DND-41 (cell line): ENCODE measurements at regions not wholly inside any gene's neighbourhood (a gene's known extent, or its start where the extent isn't known, plus 50 kb on each side); places are given as distances from the start of the nearest gene placed in this dataset.

Experiments
- ATAC-seq: fragments of 200-7000 bp; cut with Tn5 transposase; 3 replicates; pipeline ENCODE4 v1.9.1; 2021; ENCODE audit warnings: low read depth; ENCODE audit not compliant: insufficient read depth
- DNase-seq: peaks from one replicate; pipeline ENCODE4 v3.0.0-alpha.2; 2020
- H2AFZ ChIP-seq: 2 replicates; pipeline ENCODE4 v1.6.0; 2012; ENCODE audit warnings: low read depth, low read length
- H3K27ac ChIP-seq: 2 replicates; pipeline ENCODE4 v1.5.1; 2012; ENCODE audit warnings: low read length, inconsistent platforms
- H3K27me3 ChIP-seq: fragments of 200-600 bp; sonication (generic); 2 replicates; pipeline ENCODE4 v1.6.0; 2012; ENCODE audit warnings: low read length, mild to moderate bottlenecking, inconsistent platforms; ENCODE audit not compliant: insufficient read depth, poor library complexity
- H3K36me3 ChIP-seq: 2 replicates; pipeline ENCODE4 v1.5.1; 2012; ENCODE audit warnings: low read length, inconsistent platforms; ENCODE audit not compliant: insufficient read depth
- H3K4me1 ChIP-seq: 2 replicates; pipeline ENCODE4 v1.5.1; 2012; ENCODE audit warnings: mild to moderate bottlenecking, low read length; ENCODE audit not compliant: insufficient read depth
- H3K4me2 ChIP-seq: 2 replicates; pipeline ENCODE4 v1.6.0; 2012; ENCODE audit warnings: mild to moderate bottlenecking, moderate library complexity, low read length, inconsistent platforms; ENCODE audit not compliant: insufficient read depth
- H3K4me3 ChIP-seq, 2 experiments: fragments of 200-600 bp in 1 of 2; shearing (Covaris generic) in 1 of 2; 2 replicates each; pipeline ENCODE4 v1.5.1; 2012 to 2016; ENCODE audit warnings: inconsistent platforms in 2 of 2, low read length in 2 of 2, mild to moderate bottlenecking in 2 of 2, low read depth in 1 of 2, moderate library complexity in 1 of 2
- H3K79me2 ChIP-seq: 2 replicates; pipeline ENCODE4 v1.6.0; 2012; ENCODE audit warnings: low read length, inconsistent platforms; ENCODE audit not compliant: insufficient read depth
- H3K9ac ChIP-seq: 2 replicates; pipeline ENCODE4 v1.6.0; 2012; ENCODE audit warnings: low read depth, mild to moderate bottlenecking, inconsistent platforms, low read length, moderate library complexity
- H3K9me3 ChIP-seq: 2 replicates; pipeline ENCODE4 v1.5.1; 2012; ENCODE audit warnings: low read length, moderate library complexity, mild to moderate bottlenecking, inconsistent platforms; ENCODE audit not compliant: insufficient read depth, severe bottlenecking
- H4K20me1 ChIP-seq: 2 replicates; pipeline ENCODE4 v1.6.0; 2012; ENCODE audit warnings: low read length; ENCODE audit not compliant: insufficient read depth
- CTCF ChIP-seq: IDR thresholded peaks from 2 replicates; pipeline ENCODE4 v1.5.1; 2012; ENCODE audit warnings: borderline replicate concordance, low read length, moderate library complexity, mild to moderate bottlenecking; ENCODE audit not compliant: poor library complexity, severe bottlenecking; ENCODE audit errors: extremely low read depth
- EZH2 ChIP-seq: IDR thresholded peaks from 3 replicates; pipeline ENCODE4 v1.6.1; 2012; ENCODE audit warnings: borderline replicate concordance, low read depth, mild to moderate bottlenecking, moderate library complexity, low read length, inconsistent platforms; ENCODE audit not compliant: severe bottlenecking

- Histone ChIP-seq H3K36me3 (no peaks in the 10 kb centered on the region), H4K20me1 (no peaks in the 10 kb centered on the region), H3K79me2 (no peaks in the 10 kb centered on the region), H3K4me3 (no peak overlapping the region), H3K9me3 (peaks cover 16% of the 10 kb centered on the region), H2AFZ (no peak overlapping the region), H3K4me1 (peaks cover 9% of the 10 kb centered on the region; the same call in 1 of the 2 replicates), H3K27ac (no peak overlapping the region), H3K4me2 (no peak overlapping the region), H3K27me3 (no peaks in the 10 kb centered on the region), H3K9ac (no peak overlapping the region)
- TF ChIP-seq EZH2 (no peak), CTCF (no peak)
- ATAC-seq, result no peak
- no peak for DNase-seq
Measured at GRCh38 chr11:106399624-106400023, 322.2 kb downstream of the AASDHPPT start.

DNA sequence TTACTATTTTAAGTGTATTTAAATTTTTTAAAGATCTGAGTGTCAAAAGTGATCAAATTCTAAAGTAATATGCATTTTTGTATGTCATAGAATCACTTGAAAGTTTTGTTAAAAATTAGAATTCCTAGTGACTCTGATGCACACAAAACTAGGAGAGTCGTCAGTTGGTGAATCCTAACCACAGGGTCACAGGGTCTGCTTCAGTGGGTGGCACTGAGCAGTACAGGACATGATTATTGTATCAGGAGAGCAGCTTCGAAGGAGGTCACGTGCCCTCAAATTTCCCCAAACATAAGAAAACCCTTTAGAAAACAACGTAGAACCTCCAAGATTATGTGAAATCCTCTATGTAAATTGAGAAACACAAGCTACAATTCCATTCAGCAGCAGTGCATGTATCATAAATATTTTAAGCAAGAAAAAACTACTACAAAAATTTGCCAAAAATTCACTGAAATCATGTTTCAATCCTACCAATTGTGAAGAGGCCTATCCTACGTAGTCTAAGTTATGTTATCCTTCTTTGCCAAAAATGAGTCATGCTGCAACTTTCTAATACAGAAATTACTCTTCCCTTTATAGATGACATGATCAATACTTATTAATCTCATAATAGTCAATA, 323.6 kb downstream of the AASDHPPT start:
- no peak for TF ChIP-seq EZH2
- TF ChIP-seq CTCF, result no peak

GRCh38 chr11:106403751-106404150, 326.3 kb downstream of the AASDHPPT start:
- H4K20me1 ChIP-seq, result no peaks in the 10 kb centered on the region
- H3K27ac ChIP-seq, result no peak overlapping the region
- peaks cover 9% of the 10 kb centered on the region; the same call in 1 of the 2 replicates for H3K4me1 ChIP-seq
- no peak overlapping the region for H3K4me2 ChIP-seq
- TF ChIP-seq EZH2, result no peak
- no peak for TF ChIP-seq CTCF
- H3K9me3 ChIP-seq, result no peaks in the 10 kb centered on the region
- H3K9ac ChIP-seq, result no peak overlapping the region
- no peaks in the 10 kb centered on the region for H3K36me3 ChIP-seq
- no peak overlapping the region for H2AFZ ChIP-seq
- ATAC-seq, result no peak
- H3K27me3 ChIP-seq, result no peaks in the 10 kb centered on the region
- H3K79me2 ChIP-seq, result no peaks in the 10 kb centered on the region
- DNase-seq, result no peak
- no peak overlapping the region for H3K4me3 ChIP-seq

More for the DNA sequence above, 323.6 kb downstream of the AASDHPPT start:
- peak; percentile 53; the same call in 2 of the 3 replicates for ATAC-seq
- H3K27ac ChIP-seq, result no peak overlapping the region
- no peak overlapping the region for H3K9ac ChIP-seq
- H3K4me3 ChIP-seq, result no peak overlapping the region
- H3K79me2 ChIP-seq, result no peaks in the 10 kb centered on the region
- H3K9me3 ChIP-seq, result peaks cover 9% of the 10 kb centered on the region
- no peak overlapping the region for H3K4me2 ChIP-seq
- H3K4me1 ChIP-seq, result peaks cover 9% of the 10 kb centered on the region; the same call in 1 of the 2 replicates
- no peaks in the 10 kb centered on the region for H3K36me3 ChIP-seq
- H3K27me3 ChIP-seq, result no peaks in the 10 kb centered on the region
- no peak for DNase-seq
- H2AFZ ChIP-seq, result no peak overlapping the region
- no peaks in the 10 kb centered on the region for H4K20me1 ChIP-seq
